Karpas-422 (cell line): ENCODE measurements at regions not wholly inside any gene's neighbourhood (a gene's known extent, or its start where the extent isn't known, plus 50 kb on each side); places are given as distances from the start of the nearest gene placed in this dataset.
"Not testable (repeated sequence)": the region's sequence is repeated elsewhere in the genome, so short reads cannot be mapped to it uniquely, and the experiment has no call there.

Experiments used
- DNase-seq: peaks from one replicate; pipeline ENCODE4 v3.0.0-alpha.2; 2015
- H2AFZ ChIP-seq: fragments of 200-600 bp; sonication (generic); 2 replicates; pipeline ENCODE4 v1.6.1; 2014; ENCODE audit warnings: antibody characterized with exemption, low read length, mixed read lengths
- H3K27ac ChIP-seq: fragments of 200-600 bp; sonication (generic); 2 replicates; pipeline ENCODE4 v1.5.1; 2014; ENCODE audit warnings: mild to moderate bottlenecking, low read length, moderate library complexity
- H3K27me3 ChIP-seq: fragments of 200-600 bp; sonication (generic); 2 replicates; pipeline ENCODE4 v1.6.1; 2014; ENCODE audit warnings: low read length, mixed read lengths
- H3K36me3 ChIP-seq: fragments of 200-600 bp; sonication (generic); 2 replicates; pipeline ENCODE4 v1.6.1; 2014; ENCODE audit warnings: low read length, mixed read lengths; ENCODE audit not compliant: insufficient read depth
- H3K4me1 ChIP-seq: fragments of 200-600 bp; sonication (generic); 2 replicates; pipeline ENCODE4 v1.6.1; 2014; ENCODE audit warnings: mild to moderate bottlenecking, low read length, mixed read lengths
- H3K4me2 ChIP-seq: fragments of 200-600 bp; sonication (generic); 2 replicates; pipeline ENCODE4 v1.6.1; 2014; ENCODE audit warnings: low read length, low read depth, mild to moderate bottlenecking; ENCODE audit not compliant: poor library complexity, severe bottlenecking
- H3K4me3 ChIP-seq: fragments of 200-600 bp; sonication (generic); 2 replicates; pipeline ENCODE4 v1.5.1; 2014; ENCODE audit warnings: mild to moderate bottlenecking, antibody characterized with exemption, low read length, mixed read lengths
- H3K79me2 ChIP-seq: fragments of 200-600 bp; sonication (generic); 2 replicates; pipeline ENCODE4 v1.6.1; 2014; ENCODE audit warnings: mild to moderate bottlenecking, low read length, mixed read lengths
- H3K9ac ChIP-seq: fragments of 200-600 bp; sonication (generic); 2 replicates; pipeline ENCODE4 v1.6.0; 2014; ENCODE audit warnings: low read length
- H3K9me2 ChIP-seq: fragments of 200-600 bp; sonication (generic), shearing (Covaris generic); replicated peaks from 2 replicates; pipeline ENCODE4 v1.6.0; 2014; ENCODE audit warnings: mild to moderate bottlenecking, low read length, moderate library complexity; ENCODE audit not compliant: insufficient read depth
- H3K9me3 ChIP-seq: fragments of 300-700, 200-600 bp; sonication (generic); 2 replicates; pipeline ENCODE4 v1.6.1; 2014; ENCODE audit warnings: low read length, mixed read lengths
- H4K20me1 ChIP-seq: fragments of 200-600 bp; sonication (generic); 2 replicates; pipeline ENCODE4 v1.6.1; 2014; ENCODE audit warnings: mild to moderate bottlenecking, antibody characterized with exemption, low read length, low read depth; ENCODE audit not compliant: insufficient read depth

DNA sequence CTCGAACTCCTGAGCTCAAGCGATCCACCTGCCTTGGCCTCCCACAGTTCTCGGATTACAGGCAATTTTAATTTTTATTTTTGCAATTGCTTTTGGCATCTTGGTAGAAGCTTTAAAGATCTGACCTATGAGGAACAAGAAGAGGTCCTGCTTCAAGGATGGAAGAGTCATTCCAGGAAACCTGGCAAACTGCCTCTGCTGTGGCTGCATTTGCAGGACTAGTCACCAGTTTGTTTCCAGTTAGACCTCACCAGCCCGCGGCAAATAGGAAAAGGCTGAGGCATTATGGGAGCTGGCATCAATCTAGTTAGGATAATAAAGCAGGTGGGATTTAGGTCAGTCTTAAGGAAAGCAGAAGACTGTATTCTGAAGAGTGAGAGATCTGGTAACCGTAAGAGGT, 51.9 kb upstream of the LAS1L start:
- no peaks in the 10 kb centered on the region for H3K36me3 ChIP-seq
- no peaks in the 10 kb centered on the region for H4K20me1 ChIP-seq
- no peaks in the 10 kb centered on the region for H3K79me2 ChIP-seq
- H3K9ac ChIP-seq: no peak overlapping the region
- no peaks in the 10 kb centered on the region for H3K4me1 ChIP-seq
- no peaks in the 10 kb centered on the region for H3K9me2 ChIP-seq
- no peaks in the 10 kb centered on the region for H3K9me3 ChIP-seq
- H2AFZ ChIP-seq: no peak overlapping the region
- H3K4me2 ChIP-seq: no peak overlapping the region
- no peaks in the 10 kb centered on the region for H3K27me3 ChIP-seq
- DNase-seq: no peak
- H3K4me3 ChIP-seq: no peak overlapping the region
- no peak overlapping the region for H3K27ac ChIP-seq

DNA sequence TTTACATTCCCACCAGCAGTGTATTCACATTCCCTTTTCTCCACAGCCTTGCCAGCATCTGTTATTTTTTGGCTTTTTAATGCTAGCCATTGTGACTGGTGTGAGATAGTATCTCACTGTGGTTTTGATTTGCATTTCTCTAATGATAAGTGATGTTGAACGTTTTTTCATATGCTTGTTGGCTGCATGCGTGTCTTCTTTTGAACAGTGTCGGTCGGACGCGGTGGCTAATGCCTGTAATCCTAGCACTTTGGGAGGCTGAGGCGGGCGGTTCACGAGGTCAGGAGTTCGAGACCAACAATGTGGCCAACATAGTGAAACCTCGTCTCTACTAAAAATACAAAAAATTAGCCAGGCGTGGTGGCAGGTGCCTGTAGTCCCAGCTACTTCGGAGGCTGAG, 50.6 kb upstream of the LAS1L start:
- H3K27ac ChIP-seq, H4K20me1 ChIP-seq, H3K4me1 ChIP-seq, H3K9me2 ChIP-seq, H3K4me2 ChIP-seq, H3K27me3 ChIP-seq, DNase-seq, H3K9me3 ChIP-seq, H3K9ac ChIP-seq, H3K36me3 ChIP-seq, H3K4me3 ChIP-seq, H2AFZ ChIP-seq, H3K79me2 ChIP-seq: not testable (repeated sequence)
